NB4 (cell line): ENCODE measurements at regions not wholly inside any gene's neighbourhood (a gene's known extent, or its start where the extent isn't known, plus 50 kb on each side); places are given as distances from the start of the nearest gene placed in this dataset.

Source experiments
- CTCF ChIP-seq: IDR thresholded peaks from one replicate; pipeline ENCODE4 v1.5.1; 2012; ENCODE audit warnings: low read depth, low read length
- MYC ChIP-seq: IDR thresholded peaks from 2 replicates; pipeline ENCODE4 v1.6.1; 2011; ENCODE audit warnings: low read depth, low read length
- POLR2A ChIP-seq: IDR thresholded peaks from 2 replicates; pipeline ENCODE4 v1.6.1; 2011; ENCODE audit warnings: mild to moderate bottlenecking; ENCODE audit not compliant: insufficient read length; ENCODE audit errors: extremely low read depth
- TF ChIP-seq, protein P1 (sequence below): IDR thresholded peaks from 2 replicates; pipeline ENCODE4 v1.6.1; 2011; ENCODE audit warnings: low read depth, low read length

DNA sequence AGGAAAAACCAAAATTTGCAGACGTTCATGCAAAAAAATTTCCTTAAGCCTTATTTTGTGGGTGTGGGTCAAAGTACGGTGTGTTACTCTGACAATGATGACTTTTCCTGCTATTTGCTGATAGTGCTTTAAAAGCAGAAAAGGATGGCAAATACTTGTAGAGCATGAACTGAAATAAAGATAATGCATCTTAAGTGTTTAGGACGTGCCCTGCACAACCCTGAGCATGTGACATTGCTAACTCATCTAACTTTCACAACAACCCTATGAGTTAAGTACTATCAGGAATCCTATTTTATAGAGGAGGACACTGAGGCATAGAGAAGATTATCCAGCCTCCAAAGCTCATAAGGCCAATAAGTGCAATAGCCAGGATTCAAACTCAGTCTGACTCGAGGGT, 143.3 kb downstream of the RNF152 start:
- TF ChIP-seq CTCF: no peak
- TF ChIP-seq, protein P1, sequence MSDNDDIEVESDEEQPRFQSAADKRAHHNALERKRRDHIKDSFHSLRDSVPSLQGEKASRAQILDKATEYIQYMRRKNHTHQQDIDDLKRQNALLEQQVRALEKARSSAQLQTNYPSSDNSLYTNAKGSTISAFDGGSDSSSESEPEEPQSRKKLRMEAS: no peak
- TF ChIP-seq POLR2A: no peak
- TF ChIP-seq MYC: no peak
